Osteoblast (primary cell): ENCODE measurements at regions not wholly inside any gene's neighbourhood (a gene's known extent, or its start where the extent isn't known, plus 50 kb on each side); places are given as distances from the start of the nearest gene placed in this dataset.

Experiments
- DNase-seq: peaks from one replicate; pipeline ENCODE4 v3.0.0; 2011; ENCODE audit warnings: low spot score, mixed read lengths; ENCODE audit not compliant: insufficient read length; ENCODE audit errors: missing footprints
- H2AFZ ChIP-seq: 2 replicates; pipeline ENCODE4 v1.6.0; 2011; ENCODE audit warnings: mild to moderate bottlenecking, low read length
- H3K27ac ChIP-seq: 2 replicates; pipeline ENCODE4 v1.5.1; 2011; ENCODE audit warnings: mild to moderate bottlenecking, low read depth, low read length, moderate library complexity
- H3K27me3 ChIP-seq: 2 replicates; pipeline ENCODE4 v1.6.0; 2012; ENCODE audit warnings: mild to moderate bottlenecking, control low read depth, inconsistent platforms, low read length, moderate library complexity; ENCODE audit not compliant: insufficient read depth
- H3K36me3 ChIP-seq: 2 replicates; pipeline ENCODE4 v1.5.1; 2011; ENCODE audit warnings: mild to moderate bottlenecking, low read length, control low read depth, moderate library complexity; ENCODE audit not compliant: insufficient read depth
- H3K4me1 ChIP-seq: 2 replicates; pipeline ENCODE4 v1.5.1; 2011; ENCODE audit warnings: mild to moderate bottlenecking, low read length, control low read depth, moderate library complexity; ENCODE audit not compliant: insufficient read depth
- H3K4me2 ChIP-seq: 2 replicates; pipeline ENCODE4 v1.6.0; 2011; ENCODE audit warnings: mild to moderate bottlenecking, low read length; ENCODE audit not compliant: insufficient read depth
- H3K4me3 ChIP-seq: fragments of 200-600 bp; sonication (generic); 3 replicates; pipeline ENCODE4 v1.5.1; 2012; ENCODE audit warnings: mild to moderate bottlenecking, low read length, inconsistent platforms; ENCODE audit not compliant: insufficient read depth
- H3K79me2 ChIP-seq: 2 replicates; pipeline ENCODE4 v1.6.0; 2012; ENCODE audit warnings: mild to moderate bottlenecking, low read length, control low read depth, inconsistent platforms; ENCODE audit not compliant: insufficient read depth
- H3K9me3 ChIP-seq: 2 replicates; pipeline ENCODE4 v1.5.1; 2011; ENCODE audit warnings: low read depth, low read length, control low read depth
- H4K20me1 ChIP-seq: 2 replicates; pipeline ENCODE4 v1.6.0; 2012; ENCODE audit warnings: mild to moderate bottlenecking, low read length, control low read depth; ENCODE audit not compliant: insufficient read depth
- TF ChIP-seq, protein P1 (sequence below): IDR thresholded peaks from 2 replicates; pipeline ENCODE4 v1.5.1; 2011; ENCODE audit warnings: mild to moderate bottlenecking, low read depth, low read length, moderate library complexity; ENCODE audit errors: extremely low read depth

DNA sequence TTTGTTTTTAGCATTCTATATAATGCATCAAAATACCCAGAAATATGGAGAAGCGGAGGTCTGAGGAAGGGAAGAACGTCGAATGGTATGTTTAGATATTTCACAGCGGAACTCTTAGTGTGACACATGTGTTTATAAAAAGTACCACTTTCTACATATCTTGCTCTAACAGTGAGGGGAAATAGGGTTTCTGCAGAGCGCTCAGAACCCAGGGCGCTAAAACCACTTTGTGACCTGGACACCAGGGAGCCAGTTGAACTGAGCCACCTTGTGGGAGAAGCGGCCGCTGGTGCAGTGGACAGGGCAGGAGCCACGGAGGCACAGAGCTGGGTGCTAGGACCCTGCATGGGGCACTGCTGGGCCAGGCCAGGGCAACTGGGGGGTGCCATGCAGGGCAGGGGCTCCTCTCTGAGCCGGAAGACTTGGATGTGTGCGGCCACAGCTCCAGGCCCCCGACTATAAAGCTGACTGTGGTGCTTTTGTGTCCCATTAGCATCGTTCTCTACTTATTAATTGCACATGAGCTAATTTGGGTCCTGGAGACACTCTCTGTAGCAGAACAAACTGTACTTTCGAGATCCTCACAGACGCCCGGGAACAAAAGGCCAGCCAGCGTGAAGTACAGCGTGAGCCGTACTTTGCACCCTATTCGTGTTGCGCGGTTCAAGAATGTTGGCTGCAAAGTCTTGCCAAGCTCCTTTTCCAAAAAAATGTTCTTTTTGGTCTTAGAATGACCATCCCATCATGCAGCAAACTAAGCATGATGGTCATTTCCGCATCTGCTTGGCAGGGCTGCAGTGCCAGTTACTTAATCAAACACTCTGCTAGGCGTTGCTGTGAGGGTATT is 151.9 kb upstream of the ALKAL2 start:
- H3K4me2 ChIP-seq: no peak overlapping the region
- no peaks in the 10 kb centered on the region for H3K79me2 ChIP-seq
- no peaks in the 10 kb centered on the region for H3K4me1 ChIP-seq
- TF ChIP-seq, protein P1, sequence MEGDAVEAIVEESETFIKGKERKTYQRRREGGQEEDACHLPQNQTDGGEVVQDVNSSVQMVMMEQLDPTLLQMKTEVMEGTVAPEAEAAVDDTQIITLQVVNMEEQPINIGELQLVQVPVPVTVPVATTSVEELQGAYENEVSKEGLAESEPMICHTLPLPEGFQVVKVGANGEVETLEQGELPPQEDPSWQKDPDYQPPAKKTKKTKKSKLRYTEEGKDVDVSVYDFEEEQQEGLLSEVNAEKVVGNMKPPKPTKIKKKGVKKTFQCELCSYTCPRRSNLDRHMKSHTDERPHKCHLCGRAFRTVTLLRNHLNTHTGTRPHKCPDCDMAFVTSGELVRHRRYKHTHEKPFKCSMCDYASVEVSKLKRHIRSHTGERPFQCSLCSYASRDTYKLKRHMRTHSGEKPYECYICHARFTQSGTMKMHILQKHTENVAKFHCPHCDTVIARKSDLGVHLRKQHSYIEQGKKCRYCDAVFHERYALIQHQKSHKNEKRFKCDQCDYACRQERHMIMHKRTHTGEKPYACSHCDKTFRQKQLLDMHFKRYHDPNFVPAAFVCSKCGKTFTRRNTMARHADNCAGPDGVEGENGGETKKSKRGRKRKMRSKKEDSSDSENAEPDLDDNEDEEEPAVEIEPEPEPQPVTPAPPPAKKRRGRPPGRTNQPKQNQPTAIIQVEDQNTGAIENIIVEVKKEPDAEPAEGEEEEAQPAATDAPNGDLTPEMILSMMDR: no peak
- H3K27me3 ChIP-seq: no peaks in the 10 kb centered on the region
- DNase-seq: no peak
- H2AFZ ChIP-seq: no peak overlapping the region
- H3K9me3 ChIP-seq: no peaks in the 10 kb centered on the region
- H3K36me3 ChIP-seq: no peaks in the 10 kb centered on the region
- H3K4me3 ChIP-seq: no peak overlapping the region
- no peaks in the 10 kb centered on the region for H4K20me1 ChIP-seq
- no peak overlapping the region for H3K27ac ChIP-seq

DNA sequence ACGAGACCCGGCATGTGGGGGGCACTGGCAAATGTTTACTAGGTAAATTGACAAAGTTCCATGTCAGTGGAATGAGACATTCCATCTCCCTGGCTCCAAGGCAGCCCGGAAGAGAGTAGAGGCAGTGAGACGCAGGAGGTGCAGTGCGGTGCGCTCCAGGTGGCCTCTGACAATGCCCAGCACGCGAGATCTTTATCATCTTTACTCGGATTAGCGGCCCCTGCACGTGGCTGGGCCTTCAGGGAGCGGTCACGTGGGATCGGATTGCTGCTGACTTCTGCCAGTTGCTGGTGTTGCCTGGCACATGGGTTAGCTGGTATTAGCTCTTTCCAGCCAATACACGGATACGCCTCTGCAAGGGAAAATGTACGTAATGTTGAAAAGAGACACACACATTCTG is 151.2 kb upstream of the ALKAL2 start:
- TF ChIP-seq, protein P1: no peak
- no peaks in the 10 kb centered on the region for H3K27me3 ChIP-seq
- no peaks in the 10 kb centered on the region for H3K79me2 ChIP-seq
- no peak for DNase-seq
- H4K20me1 ChIP-seq: no peaks in the 10 kb centered on the region
- no peak overlapping the region for H2AFZ ChIP-seq
- no peaks in the 10 kb centered on the region for H3K4me1 ChIP-seq
- no peak overlapping the region for H3K27ac ChIP-seq
- no peaks in the 10 kb centered on the region for H3K36me3 ChIP-seq
- H3K4me2 ChIP-seq: no peak overlapping the region
- no peak overlapping the region for H3K4me3 ChIP-seq
- no peaks in the 10 kb centered on the region for H3K9me3 ChIP-seq

DNA sequence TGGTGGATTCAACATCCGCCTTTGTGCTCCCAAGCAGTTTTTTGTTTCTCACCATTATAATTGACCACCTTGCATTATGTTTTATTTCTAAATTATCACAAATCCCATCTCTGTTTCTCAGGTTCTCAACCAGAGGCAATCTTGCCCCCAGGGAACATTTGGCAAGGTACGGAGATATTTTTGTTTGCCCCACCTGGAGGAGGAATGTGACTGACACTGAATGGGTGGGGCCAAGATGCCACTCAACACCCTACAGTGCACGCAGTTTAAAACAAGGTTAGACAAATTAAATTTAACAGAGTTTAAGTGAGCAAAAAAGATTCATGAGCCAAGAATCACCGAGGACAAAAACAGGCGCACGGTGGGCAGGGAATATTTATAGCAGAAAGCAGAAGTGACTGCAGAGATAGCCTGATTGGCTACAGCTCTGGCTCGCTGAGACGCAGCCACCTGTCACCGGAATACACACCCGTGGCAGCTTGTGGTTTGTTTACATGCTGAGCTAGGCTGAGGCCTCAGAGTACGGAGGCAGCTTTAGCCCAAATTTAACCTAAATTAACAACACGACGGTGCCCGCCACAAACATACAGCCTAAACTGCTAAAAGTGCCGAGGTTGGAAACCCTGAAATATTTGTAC is 150.0 kb upstream of the ALKAL2 start:
- H3K4me3 ChIP-seq: no peak overlapping the region
- no peak overlapping the region for H3K27ac ChIP-seq

DNA sequence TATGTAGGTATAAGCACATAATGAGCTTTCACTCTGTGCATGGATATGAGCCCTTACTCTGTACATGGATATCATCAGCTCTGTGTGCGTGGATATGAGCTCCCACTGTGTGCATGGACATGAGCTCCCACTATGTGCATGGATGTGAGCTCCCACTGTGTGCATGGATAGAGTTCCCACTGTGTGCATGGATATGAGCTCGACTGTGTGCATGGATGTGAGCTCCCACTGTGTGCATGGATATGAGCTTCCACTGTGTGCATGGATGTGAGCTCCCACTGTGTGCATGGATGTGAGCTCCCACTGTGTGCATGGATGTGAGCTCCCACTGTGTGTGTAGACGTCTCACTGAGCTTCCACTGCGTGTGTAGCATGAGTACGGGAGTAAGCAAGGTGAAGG is 149.3 kb upstream of the ALKAL2 start:
- Histone ChIP-seq H3K36me3 (no peaks in the 10 kb centered on the region), H3K9me3 (no peaks in the 10 kb centered on the region), H3K4me3 (no peak overlapping the region), H3K4me1 (no peaks in the 10 kb centered on the region), H3K27ac (no peak overlapping the region), H4K20me1 (no peaks in the 10 kb centered on the region), H3K79me2 (no peaks in the 10 kb centered on the region), H3K4me2 (no peak overlapping the region), H3K27me3 (no peaks in the 10 kb centered on the region), H2AFZ (no peak overlapping the region)
- DNase-seq: no peak
- TF ChIP-seq, protein P1: no peak

More for the DNA sequence above, 150.0 kb upstream of the ALKAL2 start:
- no peak overlapping the region for H3K4me2 ChIP-seq
- no peaks in the 10 kb centered on the region for H4K20me1 ChIP-seq
- H3K4me1 ChIP-seq: no peaks in the 10 kb centered on the region
- no peaks in the 10 kb centered on the region for H3K36me3 ChIP-seq
- H3K9me3 ChIP-seq: no peaks in the 10 kb centered on the region
- no peaks in the 10 kb centered on the region for H3K27me3 ChIP-seq
- no peak for DNase-seq
- no peaks in the 10 kb centered on the region for H3K79me2 ChIP-seq
- H2AFZ ChIP-seq: no peak overlapping the region
- TF ChIP-seq, protein P1: no peak
